ENCODE measurements at regions not wholly inside any gene's neighbourhood (a gene's known extent, or its start where the extent isn't known, plus 50 kb on each side); places are given as distances from the start of the nearest gene placed in this dataset.

DNA sequence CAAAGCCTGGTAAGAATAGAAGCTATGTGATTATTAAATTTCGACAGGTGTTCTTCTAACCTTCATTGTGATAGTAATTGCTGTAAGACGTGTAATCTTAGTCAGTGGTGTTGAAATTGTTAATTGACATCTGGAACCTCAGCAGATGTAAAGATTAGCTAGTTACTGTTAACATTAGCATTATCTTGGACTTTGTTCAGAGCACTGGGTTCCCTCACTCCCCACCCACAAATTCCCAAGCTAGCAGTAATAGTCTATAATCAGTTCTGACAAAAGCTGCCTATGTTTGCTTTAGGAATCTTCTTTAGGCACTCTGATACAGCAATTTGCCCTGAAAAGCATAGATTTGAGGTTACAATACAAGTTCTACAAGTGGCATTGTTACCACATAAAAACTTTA is 233.7 kb downstream of the EN1 start:
- TF ChIP-seq E2F1 (CRISPR knock-in tag; IDR thresholded peaks at IDR 0.05) (no peak), SOX15 (CRISPR knock-in tag; IDR thresholded peaks at IDR 0.05) (no peak), NFE2L1 (CRISPR knock-in tag; IDR thresholded peaks at IDR 0.05) (no peak), NFYB (CRISPR knock-in tag; conservative IDR thresholded peaks at IDR 0.05; ENCODE audit: low read depth) (no peak), TEAD1 (CRISPR knock-in tag; IDR thresholded peaks at IDR 0.05) (no peak), ZNF138 (CRISPR knock-in tag; conservative IDR thresholded peaks at IDR 0.05) (no peak), NFATC4 (CRISPR knock-in tag; IDR thresholded peaks at IDR 0.05) (no peak), ZNF263 (CRISPR knock-in tag; IDR thresholded peaks at IDR 0.05; ENCODE audit: low read depth) (no peak), PRRX2 (CRISPR knock-in tag; IDR thresholded peaks at IDR 0.05) (no peak), ZNF423 (CRISPR knock-in tag; IDR thresholded peaks at IDR 0.05) (no peak), GRHL2 (CRISPR knock-in tag; IDR thresholded peaks at IDR 0.05; ENCODE audit: insufficient replicate concordance, severe bottlenecking) (no peak), GTF2I (CRISPR knock-in tag; conservative IDR thresholded peaks at IDR 0.05) (no peak), HMGA2 (CRISPR knock-in tag; IDR thresholded peaks at IDR 0.05) (no peak), ARID4B (CRISPR knock-in tag; IDR thresholded peaks at IDR 0.05; ENCODE audit: borderline replicate concordance) (no peak), ATF6 (CRISPR knock-in tag; IDR thresholded peaks at IDR 0.05) (no peak), ZNF532 (CRISPR knock-in tag; IDR thresholded peaks at IDR 0.05; ENCODE audit: borderline replicate concordance) (no peak)
- TF ChIP-seq, protein P1, sequence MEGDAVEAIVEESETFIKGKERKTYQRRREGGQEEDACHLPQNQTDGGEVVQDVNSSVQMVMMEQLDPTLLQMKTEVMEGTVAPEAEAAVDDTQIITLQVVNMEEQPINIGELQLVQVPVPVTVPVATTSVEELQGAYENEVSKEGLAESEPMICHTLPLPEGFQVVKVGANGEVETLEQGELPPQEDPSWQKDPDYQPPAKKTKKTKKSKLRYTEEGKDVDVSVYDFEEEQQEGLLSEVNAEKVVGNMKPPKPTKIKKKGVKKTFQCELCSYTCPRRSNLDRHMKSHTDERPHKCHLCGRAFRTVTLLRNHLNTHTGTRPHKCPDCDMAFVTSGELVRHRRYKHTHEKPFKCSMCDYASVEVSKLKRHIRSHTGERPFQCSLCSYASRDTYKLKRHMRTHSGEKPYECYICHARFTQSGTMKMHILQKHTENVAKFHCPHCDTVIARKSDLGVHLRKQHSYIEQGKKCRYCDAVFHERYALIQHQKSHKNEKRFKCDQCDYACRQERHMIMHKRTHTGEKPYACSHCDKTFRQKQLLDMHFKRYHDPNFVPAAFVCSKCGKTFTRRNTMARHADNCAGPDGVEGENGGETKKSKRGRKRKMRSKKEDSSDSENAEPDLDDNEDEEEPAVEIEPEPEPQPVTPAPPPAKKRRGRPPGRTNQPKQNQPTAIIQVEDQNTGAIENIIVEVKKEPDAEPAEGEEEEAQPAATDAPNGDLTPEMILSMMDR (IDR thresholded peaks at IDR 0.05), result no peak
- TF ChIP-seq, protein P2, sequence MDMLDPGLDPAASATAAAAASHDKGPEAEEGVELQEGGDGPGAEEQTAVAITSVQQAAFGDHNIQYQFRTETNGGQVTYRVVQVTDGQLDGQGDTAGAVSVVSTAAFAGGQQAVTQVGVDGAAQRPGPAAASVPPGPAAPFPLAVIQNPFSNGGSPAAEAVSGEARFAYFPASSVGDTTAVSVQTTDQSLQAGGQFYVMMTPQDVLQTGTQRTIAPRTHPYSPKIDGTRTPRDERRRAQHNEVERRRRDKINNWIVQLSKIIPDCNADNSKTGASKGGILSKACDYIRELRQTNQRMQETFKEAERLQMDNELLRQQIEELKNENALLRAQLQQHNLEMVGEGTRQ (CRISPR knock-in tag; IDR thresholded peaks at IDR 0.05), result no peak
- ChIA-PET CTCF (no interaction called here), POLR2A (no interaction called here)
- Mint-ChIP-seq H3K4me3 (no peak overlapping the region), H3K27ac (no peak overlapping the region), H3K9me3 (peaks cover 7% of the 10 kb centered on the region), H3K4me1 (peaks cover 8% of the 10 kb centered on the region), H3K27me3 (ENCODE audit: low read depth) (no peaks in the 10 kb centered on the region), H3K36me3 (no peaks in the 10 kb centered on the region)
- ATAC-seq, result no peak
- no peak for DNase-seq (ENCODE audit: low spot score)

All from WTC11 (cell line).